Adrenal gland (tissue), 9 donors: ENCODE measurements at regions not wholly inside any gene's neighbourhood (a gene's known extent, or its start where the extent isn't known, plus 50 kb on each side); places are given as distances from the start of the nearest gene placed in this dataset.

Experiments used
- DNase-seq, 7 donors: peaks; one replicate each; pipeline ENCODE4 v3.0.0-alpha.2; 2019 to 2020
- H3K27ac ChIP-seq, 5 donors: fragments of 200-600 bp; sonication (generic) in 4 of 5; 1 replicate in 3 of 5; 2 replicates in 2 of 5; pipeline versions ENCODE4 v1.5.1 to v1.8.0; 2016 to 2020; ENCODE audit warnings: mild to moderate bottlenecking in 1 of 5
- H3K27me3 ChIP-seq: fragments of 200-600 bp; 2 replicates; pipeline ENCODE4 v1.8.0; 2021
- H3K36me3 ChIP-seq, 2 donors: fragments of 200-600 bp; replicated peaks in 1 of 2; 1 replicate in 1 of 2; 2 replicates in 1 of 2; pipeline versions ENCODE4 v1.5.1 to v1.8.0; 2018 to 2022
- H3K4me1 ChIP-seq, 2 donors: fragments of 200-600 bp; replicated peaks in 1 of 2; 1 replicate in 1 of 2; 2 replicates in 1 of 2; pipeline versions ENCODE4 v1.5.1 to v1.8.0; 2018 to 2021
- H3K4me3 ChIP-seq, 4 donors: fragments of 200-600 bp; sonication (generic) in 3 of 4; one replicate each; pipeline ENCODE4 v1.5.1; 2016 to 2018
- H3K9me3 ChIP-seq, 3 donors: fragments of 200-600 bp; sonication (generic) in 1 of 3; replicated peaks in 1 of 3; 1 replicate in 2 of 3; 2 replicates in 1 of 3; pipeline versions ENCODE4 v1.5.1 to v1.8.0; 2016 to 2021
- POLR2A ChIP-seq, 2 donors: fragments of 450-650 bp; IDR thresholded peaks; one replicate each; pipeline ENCODE4 v1.6.1; 2017; ENCODE audit warnings: antibody characterized with exemption in 2 of 2, mild to moderate bottlenecking in 2 of 2, moderate library complexity in 1 of 2
- WGBS, 4 donors: extraction: QIAGEN DNeasy Blood & Tissue Kit in 2 of 4; methylation state at CpG; one replicate each; pipeline versions ENCODE4 v1.1.5 to v1.1.7; 2013 to 2017; 5-methylcytosine and 5-hydroxymethylcytosine counted together
- intact Hi-C, 2 donors: fragments of 100-400 bp; cut with DNase I; formaldehyde crosslinking; loops; one replicate each; pipeline versions ENCODE4 v1.14.1 to v1.15.0; 2022 to 2023
- TF ChIP-seq, protein P1 (sequence below), 6 experiments: fragments of 450-650 bp in 4 of 6; fragments of 200-600 bp in 2 of 6; sonication (generic) in 1 of 6; IDR thresholded peaks; 1 replicate in 5 of 6; 2 replicates in 1 of 6; pipeline versions ENCODE4 v1.5.1 to v1.8.0; 2016 to 2021; ENCODE audit warnings: antibody characterized with exemption in 6 of 6, mild to moderate bottlenecking in 2 of 6, moderate library complexity in 1 of 6
- donor health status: healthy with polysubstance abuse.
- donor health status: Bipolar disorder and iron deficiency.
- donor health status: DM: yes; HTN: yes; CAD: no.
- donor health status: DM: no; HTN: no; CAD: no.
- donor health status: DM: no; HTN: no; CAD: no.

DNA sequence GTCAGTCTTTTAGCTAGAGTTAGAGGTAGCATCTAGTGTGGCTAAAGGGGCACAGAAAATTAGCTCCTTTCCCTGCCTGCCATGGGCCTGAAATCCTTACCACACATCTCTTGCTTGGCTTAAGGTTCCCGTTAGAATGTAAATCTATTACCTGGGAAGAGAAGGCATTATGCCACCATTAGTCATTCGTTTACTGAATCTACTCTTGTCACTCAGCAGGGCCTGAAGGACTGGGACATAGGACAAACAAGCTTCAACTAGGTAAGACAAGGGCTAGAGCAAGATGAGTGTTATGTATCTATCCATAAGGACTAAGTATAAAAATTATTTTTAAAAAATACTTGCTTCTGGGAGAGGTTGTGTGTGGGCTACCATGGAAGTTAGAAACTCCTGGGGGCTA is 112.4 kb downstream of the CT47B1 start:
- no peak for DNase-seq
- intact Hi-C loops: no loop called here
- 54 to 83% (median 65%) methylated on average over 2 of the region's 2 CpGs for WGBS, 4 donors

DNA sequence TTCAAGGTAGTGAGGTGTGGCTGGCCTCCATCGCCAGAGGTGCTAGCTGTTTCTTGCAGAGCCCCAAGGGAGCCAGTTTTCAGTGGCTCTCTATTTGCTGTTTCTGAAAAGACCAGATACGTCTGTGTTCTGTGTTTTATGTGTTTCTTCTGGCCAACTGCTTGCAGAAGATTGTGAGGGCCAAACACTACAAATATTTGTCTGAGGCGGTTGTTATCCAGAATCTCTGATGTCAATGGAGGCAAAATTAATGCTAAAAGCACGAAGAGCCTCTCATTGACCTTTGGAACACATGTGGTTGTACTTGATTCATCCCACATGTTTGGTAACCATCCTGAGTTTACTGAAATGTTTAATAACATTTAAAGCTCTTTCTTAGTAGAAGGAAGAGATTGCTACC is 113.9 kb downstream of the CT47B1 start:
- Histone ChIP-seq H3K27ac (peak overlapping the region in 1 of 5 donors; percentile 56), H3K4me1 (no peaks in the 10 kb centered on the region), H3K4me3 (no peak overlapping the region), H3K9me3 (no peaks in the 10 kb centered on the region), H3K27me3 (no peaks in the 10 kb centered on the region), H3K36me3 (no peaks in the 10 kb centered on the region)
- intact Hi-C loops: no loop called here
- no peak for DNase-seq
- no peak for TF ChIP-seq POLR2A (IDR thresholded peaks at IDR 0.05)
- TF ChIP-seq, protein P1, sequence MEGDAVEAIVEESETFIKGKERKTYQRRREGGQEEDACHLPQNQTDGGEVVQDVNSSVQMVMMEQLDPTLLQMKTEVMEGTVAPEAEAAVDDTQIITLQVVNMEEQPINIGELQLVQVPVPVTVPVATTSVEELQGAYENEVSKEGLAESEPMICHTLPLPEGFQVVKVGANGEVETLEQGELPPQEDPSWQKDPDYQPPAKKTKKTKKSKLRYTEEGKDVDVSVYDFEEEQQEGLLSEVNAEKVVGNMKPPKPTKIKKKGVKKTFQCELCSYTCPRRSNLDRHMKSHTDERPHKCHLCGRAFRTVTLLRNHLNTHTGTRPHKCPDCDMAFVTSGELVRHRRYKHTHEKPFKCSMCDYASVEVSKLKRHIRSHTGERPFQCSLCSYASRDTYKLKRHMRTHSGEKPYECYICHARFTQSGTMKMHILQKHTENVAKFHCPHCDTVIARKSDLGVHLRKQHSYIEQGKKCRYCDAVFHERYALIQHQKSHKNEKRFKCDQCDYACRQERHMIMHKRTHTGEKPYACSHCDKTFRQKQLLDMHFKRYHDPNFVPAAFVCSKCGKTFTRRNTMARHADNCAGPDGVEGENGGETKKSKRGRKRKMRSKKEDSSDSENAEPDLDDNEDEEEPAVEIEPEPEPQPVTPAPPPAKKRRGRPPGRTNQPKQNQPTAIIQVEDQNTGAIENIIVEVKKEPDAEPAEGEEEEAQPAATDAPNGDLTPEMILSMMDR (IDR thresholded peaks at IDR 0.05): no peak
- WGBS, 4 donors: 50 to 66% (median 60%) methylated on average over 4 of the region's 4 CpGs

More for the DNA sequence above, 112.4 kb downstream of the CT47B1 start:
- H3K4me1 ChIP-seq: no peaks in the 10 kb centered on the region
- TF ChIP-seq, protein P1 (IDR thresholded peaks at IDR 0.05): no peak
- TF ChIP-seq POLR2A (IDR thresholded peaks at IDR 0.05): no peak
- H3K27me3 ChIP-seq: no peaks in the 10 kb centered on the region
- no peak overlapping the region for H3K4me3 ChIP-seq
- no peaks in the 10 kb centered on the region for H3K36me3 ChIP-seq
- no peaks in the 10 kb centered on the region for H3K9me3 ChIP-seq
- H3K27ac ChIP-seq: no peak overlapping the region

- Histone ChIP-seq H3K27me3 (no peaks in the 10 kb centered on the region), H3K36me3 (no peaks in the 10 kb centered on the region), H3K9me3 (no peaks in the 10 kb centered on the region), H3K4me1 (no peaks in the 10 kb centered on the region), H3K4me3 (no peak overlapping the region), H3K27ac (no peak overlapping the region)
- TF ChIP-seq, protein P1 (IDR thresholded peaks at IDR 0.05): no peak
- no peak for TF ChIP-seq POLR2A (IDR thresholded peaks at IDR 0.05)
- WGBS, 4 donors: 89 to 100% (median 96%) methylated on average over 1 of the region's 1 CpG; no CpG with 5 or more reads in 1 of the 4 donors
- intact Hi-C loops: no loop called here
- no peak for DNase-seq
Measured at GRCh38 chrX:120759685-120760084, 116.0 kb downstream of the CT47B1 start.

DNA sequence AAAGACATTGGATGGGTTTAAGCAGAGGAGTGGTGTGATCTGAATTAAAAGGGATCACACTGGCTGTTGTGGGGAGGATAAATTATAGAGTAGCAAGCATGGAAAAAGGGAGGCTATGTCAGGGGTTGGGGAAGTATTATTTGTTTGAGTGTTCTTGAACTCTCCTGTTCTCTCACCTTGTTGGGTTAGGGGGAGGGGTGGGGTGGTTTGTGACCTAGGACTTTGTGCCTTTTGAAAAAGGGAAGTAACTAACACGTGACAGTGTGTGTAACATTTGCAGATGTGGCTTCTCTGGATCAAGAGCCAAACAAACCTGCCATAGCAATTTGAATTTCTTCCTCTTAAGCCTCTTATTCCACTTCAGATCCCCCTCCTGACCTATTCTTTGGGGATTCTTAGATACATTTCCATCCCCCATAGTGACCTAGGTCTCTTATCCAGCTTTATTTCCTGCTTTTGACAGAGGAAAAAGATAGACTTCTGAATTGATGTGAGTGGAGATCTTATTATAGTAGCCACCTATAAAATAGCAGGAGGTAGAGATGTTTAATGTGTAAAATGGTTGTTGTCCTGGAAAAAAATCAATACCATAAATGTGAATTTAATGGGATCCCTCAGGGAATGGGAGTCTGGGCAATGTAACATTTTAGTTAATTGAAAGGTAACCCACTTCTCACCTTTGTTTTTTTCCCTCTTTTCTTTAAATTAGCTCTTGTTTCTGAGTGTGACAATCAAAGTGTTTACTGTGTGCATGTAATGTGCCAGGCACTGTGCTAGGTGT is 120.4 kb downstream of the CT47B1 start:
- TF ChIP-seq, protein P1 (IDR thresholded peaks at IDR 0.05): no peak
- TF ChIP-seq POLR2A (IDR thresholded peaks at IDR 0.05): no peak
- no peaks in the 10 kb centered on the region for H3K4me1 ChIP-seq
- H3K27ac ChIP-seq: no peak overlapping the region
- H3K36me3 ChIP-seq: no peaks in the 10 kb centered on the region
- H3K27me3 ChIP-seq: no peaks in the 10 kb centered on the region
- intact Hi-C loops: no loop called here
- H3K4me3 ChIP-seq: no peak overlapping the region
- no peaks in the 10 kb centered on the region for H3K9me3 ChIP-seq
- no peak for DNase-seq
- 26 to 61% (median 45%) methylated on average over 1 of the region's 1 CpG for WGBS, 4 donors
